NCI-H1436 (cell line): ENCODE measurements at regions not wholly inside any gene's neighbourhood (a gene's known extent, or its start where the extent isn't known, plus 50 kb on each side); places are given as distances from the start of the nearest gene placed in this dataset.
A peak's percentile ranks its signal among the peaks of the same experiment; 100 is the strongest.

Experiments
- DNase-seq: peaks from one replicate; lab custom pipeline; 2025; lab: John Stamatoyannopoulos, UW

GRCh38 chr9:8088477-8088876 lies 288.9 kb upstream of the DMAC1 start:
- no peak for DNase-seq

GRCh38 chr9:8085986-8086385 lies 286.4 kb upstream of the DMAC1 start:
- DNase-seq: no peak

- no peak for DNase-seq
Observed at GRCh38 chr9:8078641-8079140, 279.1 kb upstream of the DMAC1 start.

- no peak for DNase-seq
Observed at GRCh38 chr9:8074713-8075286, 275.2 kb upstream of the DMAC1 start.

- no peak for DNase-seq
Observed at GRCh38 chr9:8071445-8071798, 271.8 kb upstream of the DMAC1 start.

GRCh38 chr9:8070779-8071444 lies 271.3 kb upstream of the DMAC1 start:
- no peak for DNase-seq

GRCh38 chr9:8062459-8062858 lies 262.9 kb upstream of the DMAC1 start:
- DNase-seq: no peak

- DNase-seq: no peak
Observed at GRCh38 chr9:8053501-8053900, 253.9 kb upstream of the DMAC1 start.

GRCh38 chr9:8052991-8053390 lies 253.4 kb upstream of the DMAC1 start:
- DNase-seq: no peak

- DNase-seq: no peak
Observed at GRCh38 chr9:8037745-8038144, 238.2 kb upstream of the DMAC1 start.

GRCh38 chr9:8036914-8037524 lies 237.4 kb upstream of the DMAC1 start:
- DNase-seq: no peak

- no peak for DNase-seq
Observed at GRCh38 chr9:8033794-8034193, 234.2 kb upstream of the DMAC1 start.

- no peak for DNase-seq
Observed at GRCh38 chr9:8030095-8030494, 230.5 kb upstream of the DMAC1 start.

GRCh38 chr9:8027351-8027750 lies 227.8 kb upstream of the DMAC1 start:
- no peak for DNase-seq

- no peak for DNase-seq
Observed at GRCh38 chr9:8025551-8025950, 226.0 kb upstream of the DMAC1 start.

- no peak for DNase-seq
Observed at GRCh38 chr9:8020186-8020585, 220.6 kb upstream of the DMAC1 start.

GRCh38 chr9:8019636-8020035 lies 220.1 kb upstream of the DMAC1 start:
- no peak for DNase-seq

- DNase-seq: no peak
Observed at GRCh38 chr9:8014997-8015682, 215.6 kb upstream of the DMAC1 start.

GRCh38 chr9:8012986-8013385 lies 213.4 kb upstream of the DMAC1 start:
- no peak for DNase-seq

GRCh38 chr9:8011974-8012373 lies 212.4 kb upstream of the DMAC1 start:
- DNase-seq: peak; percentile 4

- no peak for DNase-seq
Observed at GRCh38 chr9:7996558-7996957, 197.0 kb upstream of the DMAC1 start.

GRCh38 chr9:7988644-7989280 lies 189.2 kb upstream of the DMAC1 start:
- no peak for DNase-seq

- DNase-seq: no peak
Observed at GRCh38 chr9:7984692-7985091, 185.1 kb upstream of the DMAC1 start.
